ENCODE measurements at regions not wholly inside any gene's neighbourhood (a gene's known extent, or its start where the extent isn't known, plus 50 kb on each side); places are given as distances from the start of the nearest gene placed in this dataset.
"Not testable (repeated sequence)": the region's sequence is repeated elsewhere in the genome, so short reads cannot be mapped to it uniquely, and the experiment has no call there.

GRCh38 chr21:14613486-14614224 is 67.5 kb upstream of the SAMSN1 start:
- DNase-seq (ENCODE audit: low read depth) = no peak

- not testable (repeated sequence) for DNase-seq (ENCODE audit: low read depth)
Observed at GRCh38 chr21:14610119-14610518, 64.0 kb upstream of the SAMSN1 start.

GRCh38 chr21:14609274-14609673 is 63.2 kb upstream of the SAMSN1 start:
- DNase-seq (ENCODE audit: low read depth) = no peak

GRCh38 chr21:14607262-14607661 is 61.1 kb upstream of the SAMSN1 start:
- DNase-seq (ENCODE audit: low read depth) = no peak

DNA sequence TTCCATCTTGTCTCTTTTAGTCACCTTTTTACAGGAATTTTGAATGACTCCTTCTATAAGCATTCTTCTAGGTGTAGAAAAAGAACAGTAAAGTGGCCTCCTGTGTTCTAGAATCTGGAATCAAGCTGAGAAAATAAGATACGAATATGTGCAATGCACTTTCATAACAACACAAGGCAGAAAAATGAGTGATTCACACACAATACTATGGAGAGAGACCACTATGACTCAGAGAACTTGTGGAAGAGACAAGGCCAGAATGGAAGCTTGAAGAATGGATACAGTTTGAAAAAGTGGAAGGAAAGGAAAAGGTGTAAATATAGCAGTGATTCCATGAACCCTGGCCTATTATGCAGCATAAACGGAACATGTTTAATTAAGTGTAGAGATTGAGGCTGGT is 57.1 kb upstream of the SAMSN1 start:
- no peak for DNase-seq (ENCODE audit: low read depth)

DNA sequence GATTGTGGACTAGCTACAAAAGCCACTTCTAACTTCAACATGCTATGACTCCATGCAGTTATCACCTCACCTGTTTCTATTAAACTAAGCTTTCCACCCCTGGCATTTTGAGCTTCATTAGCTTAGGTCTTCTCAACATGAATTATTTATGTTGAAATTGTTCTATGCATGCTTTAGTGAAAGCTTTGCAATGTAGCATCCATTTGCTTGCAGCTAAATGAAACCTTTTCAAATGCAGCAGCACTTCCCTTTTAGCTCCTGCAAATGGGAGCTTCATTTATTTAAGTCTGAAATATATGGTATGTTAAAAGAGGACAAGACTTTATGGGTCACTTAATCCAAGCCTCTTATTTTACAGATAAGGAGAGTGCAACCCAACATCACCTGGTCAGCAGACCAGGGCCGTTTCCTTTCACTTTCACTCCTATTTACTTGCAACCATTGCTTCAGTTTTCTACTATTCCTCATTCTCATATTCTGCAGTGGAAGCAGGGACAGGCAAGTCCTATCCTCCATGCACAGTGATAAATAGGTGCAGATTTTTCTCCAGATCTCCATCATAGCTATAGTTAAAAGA is 56.4 kb upstream of the SAMSN1 start:
- no peak for DNase-seq (ENCODE audit: low read depth)

- DNase-seq (ENCODE audit: low read depth) = no peak
Observed at GRCh38 chr21:14600569-14601297, 54.6 kb upstream of the SAMSN1 start.

DNA sequence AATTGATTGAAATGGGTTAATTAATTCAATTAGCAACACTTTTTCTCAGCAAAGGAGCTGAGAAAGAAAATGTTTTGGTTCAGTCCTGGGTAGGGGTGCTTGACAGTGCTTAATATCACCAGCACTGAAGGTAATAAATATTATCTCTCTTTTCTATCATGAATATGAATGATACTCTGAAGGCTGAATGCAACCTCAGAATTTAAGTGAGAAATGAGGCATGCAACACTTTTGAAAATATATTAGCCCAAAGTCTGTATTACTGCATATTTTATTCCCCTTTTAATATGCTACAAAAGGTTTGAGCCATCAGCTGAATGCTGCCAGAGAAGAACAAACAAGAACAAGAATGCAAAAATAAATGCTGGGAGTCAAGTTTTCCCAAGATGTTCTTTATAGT is 52.0 kb upstream of the SAMSN1 start:
- no peak for DNase-seq (ENCODE audit: low read depth)

Data from stimulated activated CD4-positive, alpha-beta T cell treated with anti-CD3 and anti-CD28 coated beads, Interleukin-2, amount 100 ng/mL, for 4 hours (primary cell).